Activated CD4-positive, alpha-beta T cell treated with anti-CD3 and anti-CD28 coated beads for 24 hours (primary cell): ENCODE measurements at regions not wholly inside any gene's neighbourhood (a gene's known extent, or its start where the extent isn't known, plus 50 kb on each side); places are given as distances from the start of the nearest gene placed in this dataset.
"Not testable (repeated sequence)": the region's sequence is repeated elsewhere in the genome, so short reads cannot be mapped to it uniquely, and the experiment has no call there.

ENCODE experiments used
- DNase-seq, 2 donors: peaks; one replicate each; pipeline ENCODE4 v3.0.0-alpha.2; 2020; ENCODE audit warnings: low read depth in 2 of 2

- DNase-seq, result no peak
These were observed 361.2 kb downstream of the CCER1 start for GRCh38 chr12:90593596-90594295.

DNA sequence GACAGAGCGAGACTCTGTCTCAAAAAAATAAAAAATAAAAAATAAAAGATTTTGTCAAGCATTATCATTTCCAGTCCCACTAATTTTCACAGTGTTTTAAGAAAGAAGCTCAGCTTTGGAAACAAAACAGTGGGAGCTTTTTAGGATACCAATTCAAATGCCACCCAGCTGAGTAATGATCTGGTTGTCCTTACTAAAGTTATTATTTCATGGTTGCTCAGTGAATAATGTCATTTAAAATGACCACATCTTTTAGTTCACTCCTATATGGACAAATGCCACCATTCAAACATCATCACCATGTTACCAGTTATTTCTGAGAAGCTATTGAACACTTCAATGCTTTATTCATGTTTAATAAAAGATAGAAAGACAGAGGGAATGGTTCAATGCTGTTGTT is 365.0 kb downstream of the CCER1 start:
- no peak for DNase-seq

- no peak for DNase-seq
These were observed 369.2 kb downstream of the CCER1 start for GRCh38 chr12:90585640-90586304.

GRCh38 chr12:90576707-90577106 is 378.3 kb downstream of the CCER1 start:
- no peak for DNase-seq

DNA sequence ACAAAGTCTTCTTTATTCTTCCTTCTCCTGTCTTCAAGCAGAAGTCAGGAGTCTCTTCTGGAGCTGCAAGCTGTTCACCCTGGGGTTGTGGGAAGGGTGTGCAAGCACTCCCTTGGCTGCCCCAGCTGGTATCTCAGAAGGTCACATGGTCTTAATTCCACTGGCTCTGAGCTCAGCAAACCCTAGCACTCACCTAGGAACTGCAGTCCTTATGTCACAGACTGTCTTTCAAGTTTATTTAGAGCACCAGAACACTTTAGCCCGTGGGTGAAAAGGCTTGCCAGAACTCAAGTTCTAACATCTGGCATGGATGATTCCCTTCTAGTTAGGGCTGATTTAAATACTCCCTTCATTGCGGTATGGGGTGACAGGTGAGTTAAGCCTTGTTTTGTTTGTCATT is 379.0 kb downstream of the CCER1 start:
- DNase-seq, result no peak

GRCh38 chr12:90574676-90575075 is 380.3 kb downstream of the CCER1 start:
- DNase-seq, result no peak

- no peak for DNase-seq
These were observed 382.2 kb downstream of the CCER1 start for GRCh38 chr12:90572778-90573177.

DNA sequence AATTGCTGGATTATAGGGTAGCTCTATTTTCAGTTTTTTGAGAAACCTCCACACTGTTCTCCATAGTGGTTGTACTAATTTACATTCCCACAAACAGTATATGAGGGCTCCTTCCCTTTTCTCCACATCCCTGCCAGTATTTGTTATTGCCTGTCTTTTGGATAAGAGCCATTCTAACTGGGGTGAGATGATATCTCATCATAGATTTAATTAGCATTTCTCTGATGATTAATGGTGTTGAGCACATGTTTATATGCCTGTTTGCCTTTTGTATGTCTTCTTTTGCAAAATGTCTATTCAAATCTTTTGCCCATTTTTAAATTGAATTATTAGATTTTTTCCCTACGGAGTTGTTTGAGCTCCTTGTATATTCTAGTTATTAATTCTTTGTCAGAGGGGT is 385.3 kb downstream of the CCER1 start:
- DNase-seq, result no peak

- DNase-seq, result no peak
These were observed 392.3 kb downstream of the CCER1 start for GRCh38 chr12:90562671-90563070.

GRCh38 chr12:90548595-90548994 is 406.4 kb downstream of the CCER1 start:
- DNase-seq, result no peak

GRCh38 chr12:90546511-90546910 is 408.5 kb downstream of the CCER1 start:
- no peak for DNase-seq

DNA sequence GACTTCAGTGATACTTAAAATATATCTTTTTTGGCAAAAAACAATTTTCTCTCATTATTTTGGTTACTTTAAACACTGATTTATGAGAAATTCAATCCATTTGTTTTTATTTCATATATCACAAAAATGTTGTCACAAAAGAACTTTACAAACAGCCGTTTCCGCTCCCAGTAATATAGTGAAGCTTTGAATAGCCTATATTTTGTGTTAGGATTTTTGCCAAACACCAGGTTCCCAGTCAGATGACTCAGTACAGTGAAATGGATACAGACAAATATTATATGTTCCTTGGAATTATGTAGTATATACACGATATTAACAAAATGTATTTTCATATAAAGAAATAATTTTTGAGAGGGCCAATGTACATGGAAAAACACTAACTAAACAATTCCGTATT is 411.1 kb downstream of the CCER1 start:
- DNase-seq, result no peak

- no peak for DNase-seq
These were observed 411.6 kb downstream of the CCER1 start for GRCh38 chr12:90543374-90543773.

- not testable (repeated sequence) for DNase-seq
These were observed 412.1 kb downstream of the CCER1 start for GRCh38 chr12:90542852-90543251.

GRCh38 chr12:90533828-90534227 is 421.1 kb downstream of the CCER1 start:
- DNase-seq, result not testable (repeated sequence)

GRCh38 chr12:90520002-90520734 is 434.8 kb downstream of the CCER1 start:
- DNase-seq, result no peak

- DNase-seq, result no peak
These were observed 435.7 kb downstream of the CCER1 start for GRCh38 chr12:90519285-90519684.

- no peak for DNase-seq
These were observed 439.5 kb downstream of the CCER1 start for GRCh38 chr12:90515199-90516175.

- DNase-seq, result no peak
These were observed 440.7 kb downstream of the CCER1 start for GRCh38 chr12:90514325-90514724.

DNA sequence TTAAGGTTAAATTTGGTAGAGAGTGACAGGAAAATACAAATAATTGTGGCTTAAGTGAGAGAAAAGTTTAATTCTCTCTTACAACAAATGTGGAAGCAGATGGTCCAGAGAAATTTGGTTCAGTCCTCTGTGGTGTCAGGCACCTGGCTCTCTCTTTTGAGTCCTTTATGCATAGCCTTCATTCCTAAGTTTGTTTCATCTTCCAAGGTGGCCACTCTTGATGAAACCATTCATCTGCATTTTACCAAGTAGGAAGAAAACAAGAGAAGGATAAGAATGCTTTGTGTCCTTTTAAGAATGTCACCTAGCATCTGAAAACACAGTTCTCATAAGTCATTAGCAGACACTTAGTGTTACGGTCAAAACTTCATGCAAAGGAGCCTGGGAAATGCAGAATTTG is 442.5 kb downstream of the CCER1 start:
- DNase-seq, result no peak

DNA sequence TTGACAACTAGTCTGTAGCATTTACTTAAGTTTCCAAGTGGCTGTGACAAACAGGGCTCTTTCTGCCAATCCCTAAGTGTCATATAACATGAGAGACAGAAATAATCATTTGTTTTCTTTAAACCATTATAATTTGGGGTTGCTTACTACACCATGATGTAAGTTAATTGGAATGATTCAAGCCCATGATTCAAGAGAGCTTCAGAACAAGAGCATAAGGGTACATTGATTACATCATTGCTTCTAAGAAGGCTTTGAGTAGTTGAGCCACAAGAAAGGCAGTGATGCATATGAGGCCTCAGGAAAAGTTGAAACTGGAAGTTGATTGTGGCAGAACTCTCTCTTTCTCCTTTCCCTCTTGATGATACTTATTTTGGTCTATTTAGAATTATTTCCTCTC is 444.0 kb downstream of the CCER1 start:
- no peak for DNase-seq

DNA sequence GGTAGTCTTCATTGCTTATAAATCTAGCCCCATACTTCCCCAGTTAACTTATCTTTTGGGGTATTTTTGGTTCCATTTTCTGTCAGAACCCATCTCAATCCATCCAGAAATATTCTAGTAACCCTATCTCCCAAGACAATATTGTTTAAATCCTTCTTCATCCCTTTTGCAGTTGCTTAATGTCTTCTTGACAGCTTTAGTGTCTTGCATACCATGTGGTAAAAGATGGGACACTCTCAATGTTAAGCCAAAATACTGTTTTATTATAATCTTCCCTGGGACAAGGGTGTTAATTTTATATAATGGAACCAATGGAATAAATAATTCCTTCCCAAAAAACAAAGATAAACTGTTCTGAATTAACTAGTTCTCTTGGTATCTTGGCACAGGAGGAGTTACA is 450.2 kb downstream of the CCER1 start:
- no peak for DNase-seq
